Fibroblast of skin of right biceps (primary cell): ENCODE measurements at regions not wholly inside any gene's neighbourhood (a gene's known extent, or its start where the extent isn't known, plus 50 kb on each side); places are given as distances from the start of the nearest gene placed in this dataset.
A peak's percentile ranks its signal among the peaks of the same experiment; 100 is the strongest.

Source experiments
- DNase-seq: peaks from one replicate; pipeline ENCODE4 v3.0.0-alpha.2; 2013

- DNase-seq = no peak
These were observed 69.9 kb downstream of the SERPINA3 start for GRCh38 chr14:94682061-94682516.

GRCh38 chr14:94681300-94682060 lies 69.3 kb downstream of the SERPINA3 start:
- peak; percentile 43 for DNase-seq

- no peak for DNase-seq
These were observed 68.7 kb downstream of the SERPINA3 start for GRCh38 chr14:94680862-94681288.

- DNase-seq = no peak
These were observed 68.0 kb downstream of the SERPINA3 start for GRCh38 chr14:94679937-94680861.

GRCh38 chr14:94679106-94679810 lies 67.1 kb downstream of the SERPINA3 start:
- DNase-seq = no peak

GRCh38 chr14:94677747-94678146 lies 65.6 kb downstream of the SERPINA3 start:
- no peak for DNase-seq

GRCh38 chr14:94677213-94677612 lies 65.0 kb downstream of the SERPINA3 start:
- DNase-seq = no peak

- no peak for DNase-seq
These were observed 64.4 kb downstream of the SERPINA3 start for GRCh38 chr14:94676495-94677185.

GRCh38 chr14:94675036-94675435 lies 62.8 kb downstream of the SERPINA3 start:
- DNase-seq = no peak

- DNase-seq = peak; percentile 37
These were observed 61.6 kb downstream of the SERPINA3 start for GRCh38 chr14:94673781-94674231.
